ENCODE measurements at regions not wholly inside any gene's neighbourhood (a gene's known extent, or its start where the extent isn't known, plus 50 kb on each side); places are given as distances from the start of the nearest gene placed in this dataset.
"Not testable (repeated sequence)": the region's sequence is repeated elsewhere in the genome, so short reads cannot be mapped to it uniquely, and the experiment has no call there.

- DNase-seq = no peak
- H3K4me3 ChIP-seq = no peak overlapping the region
- WGBS, 2 donors (ENCODE audit: low coverage in 1 of 2) = 85 to 86% methylated on average over 4 of the region's 4 CpGs
- no peaks in the 10 kb centered on the region for H3K36me3 ChIP-seq
- no peaks in the 10 kb centered on the region for H3K27me3 ChIP-seq
- in situ Hi-C loops (cut with MboI; ENCODE audit: low pct_ligation_motif_present in 1 of 4, low pct_unique_long_range_greater_than_20kb in 1 of 4, low sequenced_read_pairs in 3 of 4) = no loop called here
- H3K9me3 ChIP-seq = no peaks in the 10 kb centered on the region
- intact Hi-C loops (cut with DNase I; ENCODE audit: low total_unique reads) = no loop called here
- H3K4me1 ChIP-seq = peaks cover 0 to 13% (median 0%) of the 10 kb centered on the region in 4 donors
- TF ChIP-seq POLR2A (IDR thresholded peaks at IDR 0.05) (no peak), EP300 (IDR thresholded peaks at IDR 0.05; ENCODE audit: low read depth) (no peak), POLR2AphosphoS5 (IDR thresholded peaks at IDR 0.05) (no peak), CTCF (IDR thresholded peaks at IDR 0.05) (no peak)
- H3K27ac ChIP-seq = no peak overlapping the region
Measured at GRCh38 chr2:224156436-224156835, 117.3 kb upstream of the SERPINE2 start.

- H3K36me3 ChIP-seq = no peaks in the 10 kb centered on the region
- in situ Hi-C loops (cut with MboI; ENCODE audit: low pct_ligation_motif_present in 1 of 4, low pct_unique_long_range_greater_than_20kb in 1 of 4, low sequenced_read_pairs in 3 of 4) (no loop called here), intact Hi-C loops (cut with DNase I; ENCODE audit: low total_unique reads) (no loop called here)
- no peak overlapping the region for H3K4me3 ChIP-seq
- H3K4me1 ChIP-seq = peaks cover 0 to 13% (median 0%) of the 10 kb centered on the region in 4 donors
- 61% methylated on average over 3 of the region's 3 CpGs for WGBS, 2 donors (ENCODE audit: low coverage in 1 of 2)
- no peaks in the 10 kb centered on the region for H3K27me3 ChIP-seq
- no peaks in the 10 kb centered on the region for H3K9me3 ChIP-seq
- DNase-seq = no peak
- TF ChIP-seq EP300 (IDR thresholded peaks at IDR 0.05; ENCODE audit: low read depth) (no peak), POLR2A (IDR thresholded peaks at IDR 0.05) (no peak), CTCF (IDR thresholded peaks at IDR 0.05) (no peak), POLR2AphosphoS5 (IDR thresholded peaks at IDR 0.05) (no peak)
- H3K27ac ChIP-seq = no peak overlapping the region
Measured at GRCh38 chr2:224155896-224156295, 116.8 kb upstream of the SERPINE2 start.

- Histone ChIP-seq H3K9me3 (no peaks in the 10 kb centered on the region), H3K27me3 (no peaks in the 10 kb centered on the region), H3K36me3 (no peaks in the 10 kb centered on the region), H3K4me3 (no peak overlapping the region), H3K4me1 (peaks cover 0 to 13% (median 0%) of the 10 kb centered on the region in 4 donors), H3K27ac (no peak overlapping the region)
- peak; percentile 31 for DNase-seq
- WGBS, 2 donors (ENCODE audit: low coverage in 1 of 2) = 59 to 68% methylated on average over 3 of the region's 3 CpGs
- intact Hi-C loops (cut with DNase I; ENCODE audit: low total_unique reads) (no loop called here), in situ Hi-C loops (cut with MboI; ENCODE audit: low pct_ligation_motif_present in 1 of 4, low pct_unique_long_range_greater_than_20kb in 1 of 4, low sequenced_read_pairs in 3 of 4) (no loop called here)
- TF ChIP-seq EP300 (IDR thresholded peaks at IDR 0.05; ENCODE audit: low read depth) = no peak
- TF ChIP-seq POLR2A (IDR thresholded peaks at IDR 0.05) = no peak
- no peak for TF ChIP-seq POLR2AphosphoS5 (IDR thresholded peaks at IDR 0.05)
Measured at GRCh38 chr2:224155371-224155770, 116.3 kb upstream of the SERPINE2 start.

- H3K4me3 ChIP-seq = no peak overlapping the region
- no peak for TF ChIP-seq POLR2A (IDR thresholded peaks at IDR 0.05)
- no peak for TF ChIP-seq CTCF (IDR thresholded peaks at IDR 0.05)
- TF ChIP-seq POLR2AphosphoS5 (IDR thresholded peaks at IDR 0.05) = no peak
- no peak for TF ChIP-seq EP300 (IDR thresholded peaks at IDR 0.05; ENCODE audit: low read depth)
- H3K4me1 ChIP-seq = peaks cover 0 to 25% (median 5%) of the 10 kb centered on the region in 4 donors
- no peak overlapping the region for H3K27ac ChIP-seq
- H3K36me3 ChIP-seq = no peaks in the 10 kb centered on the region
- 89% methylated on average over 8 to 9 of the region's 9 CpGs for WGBS, 2 donors (ENCODE audit: low coverage in 1 of 2)
- intact Hi-C loops (cut with DNase I; ENCODE audit: low total_unique reads) (no loop called here), in situ Hi-C loops (cut with MboI; ENCODE audit: low pct_ligation_motif_present in 1 of 4, low pct_unique_long_range_greater_than_20kb in 1 of 4, low sequenced_read_pairs in 3 of 4) (no loop called here)
- H3K27me3 ChIP-seq = no peaks in the 10 kb centered on the region
- no peak for DNase-seq
- no peaks in the 10 kb centered on the region for H3K9me3 ChIP-seq
Measured at GRCh38 chr2:224151680-224152310, 112.7 kb upstream of the SERPINE2 start.

GRCh38 chr2:224151161-224151560 lies 112.1 kb upstream of the SERPINE2 start:
- Histone ChIP-seq H3K4me3 (no peak overlapping the region), H3K9me3 (no peaks in the 10 kb centered on the region), H3K4me1 (peaks cover 0 to 30% (median 8%) of the 10 kb centered on the region in 4 donors), H3K36me3 (no peaks in the 10 kb centered on the region), H3K27ac (no peak overlapping the region), H3K27me3 (no peaks in the 10 kb centered on the region)
- TF ChIP-seq EP300 (IDR thresholded peaks at IDR 0.05; ENCODE audit: low read depth) (no peak), POLR2AphosphoS5 (IDR thresholded peaks at IDR 0.05) (no peak), CTCF (IDR thresholded peaks at IDR 0.05) (no peak), POLR2A (IDR thresholded peaks at IDR 0.05) (no peak)
- DNase-seq = no peak
- intact Hi-C loops (cut with DNase I; ENCODE audit: low total_unique reads) = no loop called here
- 57 to 60% methylated on average over 1 to 3 of the region's 3 CpGs for WGBS, 2 donors (ENCODE audit: low coverage in 1 of 2)
- in situ Hi-C loops (cut with MboI; ENCODE audit: low pct_ligation_motif_present in 1 of 4, low pct_unique_long_range_greater_than_20kb in 1 of 4, low sequenced_read_pairs in 3 of 4) = no loop called here

GRCh38 chr2:224148058-224148457 lies 109.0 kb upstream of the SERPINE2 start:
- 93 to 96% methylated on average over 5 of the region's 5 CpGs for WGBS, 2 donors (ENCODE audit: low coverage in 1 of 2)
- H3K27me3 ChIP-seq; DNase-seq; intact Hi-C loops (cut with DNase I; ENCODE audit: low total_unique reads); H3K9me3 ChIP-seq; H3K4me3 ChIP-seq; in situ Hi-C loops (cut with MboI; ENCODE audit: low pct_ligation_motif_present in 1 of 4, low pct_unique_long_range_greater_than_20kb in 1 of 4, low sequenced_read_pairs in 3 of 4); H3K36me3 ChIP-seq: not testable (repeated sequence)
- Histone ChIP-seq H3K4me1 (peaks cover 0 to 26% (median 13%) of the 10 kb centered on the region in 4 donors), H3K27ac (peak overlapping the region; percentile 67 to 82 (median 72))

Data from transverse colon (tissue), 4 donors.